DOHH2 (cell line): ENCODE measurements at regions not wholly inside any gene's neighbourhood (a gene's known extent, or its start where the extent isn't known, plus 50 kb on each side); places are given as distances from the start of the nearest gene placed in this dataset.
"Not testable (repeated sequence)": the region's sequence is repeated elsewhere in the genome, so short reads cannot be mapped to it uniquely, and the experiment has no call there.

Experiments
- H3F3A ChIP-seq: fragments of 200-600 bp; sonication (generic), shearing (Covaris generic); 2 replicates; pipeline ENCODE4 v1.6.0; 2016; ENCODE audit warnings: antibody characterized with exemption, mild to moderate bottlenecking; ENCODE audit not compliant: control insufficient read depth, insufficient read depth
- H3K27ac ChIP-seq: fragments of 200-600 bp; sonication (generic); 2 replicates; pipeline ENCODE4 v1.5.1; 2014; ENCODE audit warnings: low read depth, mild to moderate bottlenecking, low read length, moderate library complexity
- H3K27me3 ChIP-seq: fragments of 200-600 bp; sonication (generic); 2 replicates; pipeline ENCODE4 v1.6.1; 2014; ENCODE audit warnings: mild to moderate bottlenecking, low read length, mixed read lengths; ENCODE audit not compliant: control insufficient read depth
- H3K36me3 ChIP-seq: fragments of 200-600 bp; sonication (generic); 2 replicates; pipeline ENCODE4 v1.6.1; 2014; ENCODE audit warnings: mild to moderate bottlenecking, low read length, moderate library complexity, mixed read lengths; ENCODE audit not compliant: control insufficient read depth
- H3K4me1 ChIP-seq: fragments of 200-600 bp; sonication (generic); 2 replicates; pipeline ENCODE4 v1.6.1; 2014; ENCODE audit warnings: mild to moderate bottlenecking, low read length, mixed read lengths; ENCODE audit not compliant: control insufficient read depth
- H3K4me2 ChIP-seq: fragments of 200-600 bp; sonication (generic); 2 replicates; pipeline ENCODE4 v1.6.0; 2014; ENCODE audit warnings: mild to moderate bottlenecking, low read length, moderate library complexity
- H3K4me3 ChIP-seq: fragments of 200-600 bp; sonication (generic); 2 replicates; pipeline ENCODE4 v1.5.1; 2014; ENCODE audit warnings: mild to moderate bottlenecking, low read length, mixed read lengths
- H3K79me2 ChIP-seq: fragments of 200-600 bp; sonication (generic); 2 replicates; pipeline ENCODE4 v1.6.1; 2014; ENCODE audit warnings: mild to moderate bottlenecking, low read length, mixed read lengths; ENCODE audit not compliant: control insufficient read depth
- H3K9me2 ChIP-seq: fragments of 200-600 bp; sonication (generic); replicated peaks from 2 replicates; pipeline ENCODE4 v1.6.1; 2014; ENCODE audit warnings: mild to moderate bottlenecking, low read length, mixed read lengths; ENCODE audit not compliant: control insufficient read depth
- H3K9me3 ChIP-seq: fragments of 200-600 bp; sonication (generic); 2 replicates; pipeline ENCODE4 v1.6.1; 2014; ENCODE audit warnings: antibody characterized with exemption, low read length, mixed read lengths; ENCODE audit not compliant: control insufficient read depth, insufficient read depth
- H4K20me1 ChIP-seq: fragments of 200-600 bp; sonication (generic); 2 replicates; pipeline ENCODE4 v1.6.0; 2014; ENCODE audit warnings: low read depth, mild to moderate bottlenecking, antibody characterized with exemption, low read length, moderate library complexity; ENCODE audit not compliant: control insufficient read depth, insufficient read depth
- EZH2phosphoT487 ChIP-seq: fragments of 200-600 bp; sonication (generic); IDR thresholded peaks from 2 replicates; pipeline ENCODE4 v1.6.1; 2017; ENCODE audit warnings: borderline replicate concordance, mild to moderate bottlenecking, antibody characterized with exemption, low read length, moderate library complexity, mixed read lengths
- TF ChIP-seq, protein P1 (sequence below): fragments of 200-600 bp; sonication (generic); IDR thresholded peaks from one replicate; pipeline ENCODE4 v1.5.1; 2014; ENCODE audit warnings: antibody characterized with exemption, mild to moderate bottlenecking, low read depth, low read length; ENCODE audit not compliant: poor library complexity, severe bottlenecking

- Histone ChIP-seq H3K9me2 (no peaks in the 10 kb centered on the region), H3K36me3 (no peaks in the 10 kb centered on the region), H3K9me3 (no peaks in the 10 kb centered on the region), H3K27ac (no peak overlapping the region), H3K4me1 (no peaks in the 10 kb centered on the region), H3K27me3 (no peaks in the 10 kb centered on the region), H4K20me1 (no peaks in the 10 kb centered on the region), H3K79me2 (no peaks in the 10 kb centered on the region), H3F3A (no peaks in the 10 kb centered on the region), H3K4me3 (no peak overlapping the region), H3K4me2 (no peak overlapping the region)
- TF ChIP-seq EZH2phosphoT487 = no peak
- TF ChIP-seq, protein P1, sequence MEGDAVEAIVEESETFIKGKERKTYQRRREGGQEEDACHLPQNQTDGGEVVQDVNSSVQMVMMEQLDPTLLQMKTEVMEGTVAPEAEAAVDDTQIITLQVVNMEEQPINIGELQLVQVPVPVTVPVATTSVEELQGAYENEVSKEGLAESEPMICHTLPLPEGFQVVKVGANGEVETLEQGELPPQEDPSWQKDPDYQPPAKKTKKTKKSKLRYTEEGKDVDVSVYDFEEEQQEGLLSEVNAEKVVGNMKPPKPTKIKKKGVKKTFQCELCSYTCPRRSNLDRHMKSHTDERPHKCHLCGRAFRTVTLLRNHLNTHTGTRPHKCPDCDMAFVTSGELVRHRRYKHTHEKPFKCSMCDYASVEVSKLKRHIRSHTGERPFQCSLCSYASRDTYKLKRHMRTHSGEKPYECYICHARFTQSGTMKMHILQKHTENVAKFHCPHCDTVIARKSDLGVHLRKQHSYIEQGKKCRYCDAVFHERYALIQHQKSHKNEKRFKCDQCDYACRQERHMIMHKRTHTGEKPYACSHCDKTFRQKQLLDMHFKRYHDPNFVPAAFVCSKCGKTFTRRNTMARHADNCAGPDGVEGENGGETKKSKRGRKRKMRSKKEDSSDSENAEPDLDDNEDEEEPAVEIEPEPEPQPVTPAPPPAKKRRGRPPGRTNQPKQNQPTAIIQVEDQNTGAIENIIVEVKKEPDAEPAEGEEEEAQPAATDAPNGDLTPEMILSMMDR = no peak
Observed at GRCh38 chr5:166926138-166926537, 1365.3 kb upstream of the WWC1 start.

DNA sequence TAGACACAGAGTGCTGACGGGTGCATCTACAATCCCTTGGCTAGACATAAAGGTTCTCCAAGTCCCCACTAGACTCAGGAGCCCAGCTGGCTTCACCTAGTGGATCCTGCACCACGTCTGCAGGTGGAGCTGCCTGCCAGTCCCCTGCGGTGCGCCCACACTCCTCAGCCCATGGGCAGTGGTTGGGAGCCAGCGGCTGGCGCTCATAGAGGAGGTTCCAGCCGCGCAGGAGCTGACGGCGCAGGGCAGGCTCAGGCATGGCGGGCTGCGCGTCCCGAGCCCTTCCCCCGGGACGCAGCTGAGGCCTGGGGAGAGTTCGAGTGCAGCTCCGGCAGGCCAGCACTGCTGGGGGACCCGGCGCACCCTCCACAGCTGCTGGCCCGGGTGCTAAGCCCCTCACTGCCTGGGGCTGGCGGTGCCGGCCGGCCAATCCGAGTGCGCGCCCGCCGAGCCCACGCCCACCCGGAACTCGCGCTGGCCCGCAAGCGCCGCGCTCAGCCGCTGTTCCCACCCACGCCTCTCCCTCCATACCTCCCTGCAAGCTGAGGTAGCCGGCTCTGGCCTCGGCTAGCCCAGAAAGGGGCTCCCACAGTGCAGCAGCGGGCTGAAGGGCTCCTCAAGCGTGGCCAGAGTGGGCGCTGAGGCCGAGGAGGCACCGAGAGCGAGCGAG is 1364.5 kb upstream of the WWC1 start:
- not testable (repeated sequence) for H3K9me2 ChIP-seq, H3K27ac ChIP-seq, H4K20me1 ChIP-seq, H3F3A ChIP-seq, H3K4me1 ChIP-seq, H3K4me2 ChIP-seq, H3K9me3 ChIP-seq, H3K27me3 ChIP-seq, H3K36me3 ChIP-seq, H3K4me3 ChIP-seq, H3K79me2 ChIP-seq

DNA sequence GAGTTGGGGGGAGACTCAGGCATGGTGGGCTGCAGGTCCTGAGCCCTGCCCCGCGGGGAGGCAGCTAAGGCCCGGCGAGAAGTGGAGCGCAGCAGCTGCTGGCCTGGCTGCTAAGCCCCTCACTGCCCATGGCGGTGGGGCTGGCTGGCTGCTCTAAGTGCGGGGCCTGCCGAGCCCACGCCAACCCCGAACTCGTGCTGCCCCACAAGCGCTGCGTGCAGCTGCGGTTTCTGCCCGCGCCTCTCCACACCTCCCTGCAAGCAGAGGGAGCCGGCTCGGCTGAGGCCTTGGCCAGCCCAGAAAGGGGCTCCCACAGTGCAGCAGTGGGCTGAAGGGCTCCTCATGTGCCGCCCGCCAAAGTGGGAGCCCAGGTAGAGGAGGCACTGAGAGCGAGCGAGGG is 1355.1 kb upstream of the WWC1 start:
- no peaks in the 10 kb centered on the region for H3F3A ChIP-seq
- no peaks in the 10 kb centered on the region for H3K9me2 ChIP-seq
- TF ChIP-seq, protein P1 = no peak
- no peak for TF ChIP-seq EZH2phosphoT487
- 0 out of 2 replicates have a peak, but pooled peaks cover 3% of the 10 kb centered on the region for H3K9me3 ChIP-seq
- no peaks in the 10 kb centered on the region for H3K4me1 ChIP-seq
- no peak overlapping the region for H3K4me3 ChIP-seq
- no peaks in the 10 kb centered on the region for H3K36me3 ChIP-seq
- H3K4me2 ChIP-seq = no peak overlapping the region
- no peak overlapping the region for H3K27ac ChIP-seq
- H4K20me1 ChIP-seq = no peaks in the 10 kb centered on the region
- H3K79me2 ChIP-seq = no peaks in the 10 kb centered on the region
- no peaks in the 10 kb centered on the region for H3K27me3 ChIP-seq

DNA sequence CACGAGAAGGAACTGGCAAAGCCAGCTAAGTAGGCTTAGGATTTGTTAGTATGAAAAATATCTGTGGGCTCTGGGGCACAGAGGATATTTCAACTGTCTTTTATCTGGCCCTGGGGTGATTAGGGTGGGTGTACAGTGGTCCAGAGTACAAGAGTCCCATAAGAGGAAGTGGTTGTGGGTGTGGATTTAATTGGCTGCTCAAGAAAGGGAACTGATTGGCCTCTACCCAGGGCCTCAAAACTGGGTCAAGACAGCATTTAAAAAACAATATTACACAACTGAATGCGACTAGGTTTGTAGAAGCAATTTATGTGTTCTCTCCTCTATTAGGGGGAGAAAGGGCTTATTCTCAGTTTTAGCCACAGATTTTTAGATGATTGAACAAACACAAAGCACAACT is 1353.4 kb upstream of the WWC1 start:
- Histone ChIP-seq H3K4me3 (no peak overlapping the region), H3K27ac (no peak overlapping the region), H3K4me2 (no peak overlapping the region), H4K20me1 (no peaks in the 10 kb centered on the region), H3K79me2 (no peaks in the 10 kb centered on the region), H3K4me1 (no peaks in the 10 kb centered on the region), H3K27me3 (no peaks in the 10 kb centered on the region), H3F3A (no peaks in the 10 kb centered on the region), H3K9me2 (no peaks in the 10 kb centered on the region), H3K36me3 (no peaks in the 10 kb centered on the region), H3K9me3 (0 out of 2 replicates have a peak, but pooled peaks cover 3% of the 10 kb centered on the region)
- TF ChIP-seq, protein P1 = no peak
- TF ChIP-seq EZH2phosphoT487 = no peak
